Gastroesophageal sphincter (tissue), 4 donors: ENCODE measurements at regions not wholly inside any gene's neighbourhood (a gene's known extent, or its start where the extent isn't known, plus 50 kb on each side); places are given as distances from the start of the nearest gene placed in this dataset.

ENCODE experiments used
- ATAC-seq: fragments of 150-250 bp; one replicate; pipeline ENCODE4 v1.9.1; 2016; ENCODE audit warnings: mild to moderate bottlenecking, moderate library complexity
- H3K27ac ChIP-seq, 4 donors: fragments of 200-600 bp; sonication (generic) in 3 of 4; 1 replicate in 3 of 4; 2 replicates in 1 of 4; pipeline ENCODE4 v1.5.1; 2016 to 2019
- H3K27me3 ChIP-seq: fragments of 200-600 bp; sonication (generic); one replicate; pipeline ENCODE4 v1.5.1; 2019
- H3K36me3 ChIP-seq, 2 donors: fragments of 200-600 bp; sonication (generic); one replicate each; pipeline ENCODE4 v1.5.1; 2019; ENCODE audit warnings: control low read depth in 1 of 2
- H3K4me1 ChIP-seq, 3 donors: fragments of 200-600 bp; sonication (generic); 1 replicate in 2 of 3; 2 replicates in 1 of 3; pipeline ENCODE4 v1.5.1; 2016 to 2019; ENCODE audit warnings: control low read depth in 2 of 3
- H3K4me3 ChIP-seq, 2 donors: fragments of 200-600 bp; sonication (generic); one replicate each; pipeline ENCODE4 v1.5.1; 2019; ENCODE audit warnings: mild to moderate bottlenecking in 1 of 2, moderate library complexity in 1 of 2
- H3K9me3 ChIP-seq, 3 donors: fragments of 200-600 bp; sonication (generic); one replicate each; pipeline ENCODE4 v1.5.1; 2017 to 2019; ENCODE audit warnings: control low read depth in 2 of 3
- CTCF ChIP-seq, 4 experiments: fragments of 200-600 bp in 2 of 4; fragments of 450-650 bp in 2 of 4; sonication (generic) in 1 of 4; IDR thresholded peaks; one replicate each; pipeline ENCODE4 v1.5.1; 2017 to 2019; ENCODE audit warnings: antibody characterized with exemption in 4 of 4, mild to moderate bottlenecking in 2 of 4, moderate library complexity in 2 of 4
- EP300 ChIP-seq: sonication (generic); formaldehyde crosslinking; IDR thresholded peaks from one replicate; pipeline ENCODE4 v1.6.1; 2017; ENCODE audit warnings: antibody characterized with exemption, mild to moderate bottlenecking
- POLR2A ChIP-seq, 2 donors: fragments of 450-650 bp; IDR thresholded peaks; one replicate each; pipeline ENCODE4 v1.6.1; 2017; ENCODE audit warnings: antibody characterized with exemption in 2 of 2, mild to moderate bottlenecking in 2 of 2, moderate library complexity in 1 of 2
- POLR2AphosphoS5 ChIP-seq: sonication (generic); formaldehyde crosslinking; IDR thresholded peaks from one replicate; pipeline ENCODE4 v1.6.1; 2017; ENCODE audit warnings: antibody characterized with exemption
- WGBS, 2 donors: methylation state at CpG; one replicate each; pipeline ENCODE4 v1.1.5; 2018; ENCODE audit warnings: low coverage in 1 of 2; 5-methylcytosine and 5-hydroxymethylcytosine counted together

DNA sequence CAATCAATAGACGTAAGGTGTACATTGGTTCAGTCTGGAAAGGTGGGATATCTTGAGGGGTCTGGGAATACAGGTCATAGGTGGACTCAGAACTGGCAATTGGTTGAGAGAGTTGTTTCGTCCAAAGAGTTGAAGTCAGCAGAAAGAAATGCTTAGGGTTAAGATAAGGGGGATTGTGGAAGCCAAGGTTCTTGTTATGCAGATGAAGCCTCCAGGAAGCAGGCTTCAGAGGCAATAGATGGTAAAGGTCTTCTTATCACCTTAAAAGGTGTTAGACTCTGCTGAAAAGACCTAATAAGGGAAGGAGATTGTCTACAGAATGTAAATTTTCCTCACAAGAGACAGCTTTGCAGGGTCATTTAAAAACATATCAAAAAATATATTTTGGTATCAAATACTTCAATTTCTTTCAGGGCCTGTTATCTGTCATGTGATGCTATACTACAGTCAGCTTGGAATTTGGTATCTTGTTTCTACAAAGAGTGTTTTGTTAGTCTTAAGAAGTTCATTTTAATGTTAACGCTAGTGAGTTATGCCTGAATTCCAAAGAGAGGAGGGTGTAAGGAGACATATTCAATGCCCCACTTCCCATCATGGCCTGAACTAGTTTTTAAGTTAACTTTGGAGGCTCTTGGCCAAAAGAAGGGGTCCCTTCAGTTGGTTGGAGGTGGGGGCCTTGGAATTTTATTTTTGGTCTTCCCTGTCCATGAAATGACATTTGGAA lies 378.2 kb upstream of the ROBO2 start:
- TF ChIP-seq POLR2A (IDR thresholded peaks at IDR 0.05) (no peak), CTCF (IDR thresholded peaks at IDR 0.05) (no peak), EP300 (no peak), POLR2AphosphoS5 (no peak)
- Histone ChIP-seq H3K9me3 (no peaks in the 10 kb centered on the region), H3K27ac (no peak overlapping the region), H3K36me3 (no peaks in the 10 kb centered on the region), H3K4me3 (no peak overlapping the region), H3K27me3 (no peaks in the 10 kb centered on the region), H3K4me1 (no peaks in the 10 kb centered on the region)
- 56 to 78% methylated on average over 3 of the region's 3 CpGs for WGBS, 2 donors
- ATAC-seq, result no peak

GRCh38 chr3:76664816-76665215 lies 375.1 kb upstream of the ROBO2 start:
- H3K36me3 ChIP-seq, result no peaks in the 10 kb centered on the region
- TF ChIP-seq POLR2A (IDR thresholded peaks at IDR 0.05), result no peak
- TF ChIP-seq EP300, result no peak
- TF ChIP-seq CTCF (IDR thresholded peaks at IDR 0.05), result no peak
- TF ChIP-seq POLR2AphosphoS5, result no peak
- ATAC-seq, result no peak
- H3K4me1 ChIP-seq, result no peaks in the 10 kb centered on the region
- no peaks in the 10 kb centered on the region for H3K27me3 ChIP-seq
- WGBS, 2 donors, result 76 to 97% methylated on average over 3 of the region's 3 CpGs
- H3K4me3 ChIP-seq, result no peak overlapping the region
- H3K9me3 ChIP-seq, result no peaks in the 10 kb centered on the region
- H3K27ac ChIP-seq, result no peak overlapping the region

GRCh38 chr3:76668653-76669052 lies 371.2 kb upstream of the ROBO2 start:
- H3K4me1 ChIP-seq, result no peaks in the 10 kb centered on the region
- 85 to 90% methylated on average over 4 of the region's 4 CpGs for WGBS, 2 donors
- no peak overlapping the region for H3K4me3 ChIP-seq
- H3K9me3 ChIP-seq, result no peaks in the 10 kb centered on the region
- no peak overlapping the region for H3K27ac ChIP-seq
- no peaks in the 10 kb centered on the region for H3K27me3 ChIP-seq
- no peak for ATAC-seq
- no peak for TF ChIP-seq POLR2A (IDR thresholded peaks at IDR 0.05)
- TF ChIP-seq EP300, result no peak
- TF ChIP-seq CTCF (IDR thresholded peaks at IDR 0.05), result no peak
- TF ChIP-seq POLR2AphosphoS5, result no peak
- no peaks in the 10 kb centered on the region for H3K36me3 ChIP-seq

DNA sequence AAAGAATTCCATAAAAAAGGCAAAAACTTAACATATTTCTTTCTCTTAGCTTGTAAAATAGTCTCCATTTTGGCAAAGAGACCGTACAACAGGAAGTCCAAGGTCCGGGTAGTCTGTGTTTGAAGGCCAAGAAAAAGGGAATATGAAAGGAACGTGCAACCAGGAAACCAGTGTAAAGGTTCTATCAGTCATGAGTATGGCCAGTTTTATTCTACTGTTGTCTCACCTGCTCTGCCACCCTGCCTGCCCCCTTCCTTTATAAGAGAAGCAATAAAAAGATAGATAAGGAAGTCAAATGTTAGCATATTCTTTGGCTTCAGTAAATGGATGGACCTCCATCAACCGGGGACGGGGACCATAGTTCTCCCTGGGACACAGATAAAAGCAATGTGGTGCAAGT lies 370.6 kb upstream of the ROBO2 start:
- no peaks in the 10 kb centered on the region for H3K27me3 ChIP-seq
- H3K36me3 ChIP-seq, result no peaks in the 10 kb centered on the region
- H3K9me3 ChIP-seq, result no peaks in the 10 kb centered on the region
- no peak overlapping the region for H3K27ac ChIP-seq
- TF ChIP-seq CTCF (IDR thresholded peaks at IDR 0.05), result no peak
- 77 to 92% methylated on average over 5 of the region's 5 CpGs for WGBS, 2 donors
- H3K4me1 ChIP-seq, result no peaks in the 10 kb centered on the region
- H3K4me3 ChIP-seq, result no peak overlapping the region
- ATAC-seq, result no peak

DNA sequence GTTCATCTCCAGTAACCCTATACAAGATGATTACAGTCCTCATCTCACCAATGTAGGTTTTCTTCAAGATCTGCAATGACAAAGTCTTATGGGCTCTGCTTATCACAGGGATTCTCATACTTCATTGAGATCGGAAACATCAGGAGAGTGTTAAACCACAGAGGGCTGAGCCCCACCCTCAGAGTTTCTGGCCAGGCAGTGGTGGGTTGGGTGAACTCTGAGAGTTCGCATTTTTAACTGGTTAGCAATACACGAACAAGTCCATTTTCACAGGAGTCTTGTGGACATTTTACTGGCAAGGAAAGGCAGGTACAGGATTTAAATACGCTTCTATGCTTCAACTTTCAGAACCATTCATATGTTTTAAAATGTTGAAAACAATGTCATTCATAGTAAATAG lies 366.7 kb upstream of the ROBO2 start:
- no peak overlapping the region for H3K4me3 ChIP-seq
- 39 to 87% methylated on average over 3 to 4 of the region's 4 CpGs for WGBS, 2 donors
- H3K36me3 ChIP-seq, result no peaks in the 10 kb centered on the region
- no peak overlapping the region for H3K27ac ChIP-seq
- ATAC-seq, result no peak
- no peaks in the 10 kb centered on the region for H3K27me3 ChIP-seq
- no peaks in the 10 kb centered on the region for H3K9me3 ChIP-seq
- no peaks in the 10 kb centered on the region for H3K4me1 ChIP-seq
- TF ChIP-seq POLR2A (IDR thresholded peaks at IDR 0.05), result no peak
- no peak for TF ChIP-seq EP300
- no peak for TF ChIP-seq POLR2AphosphoS5
- TF ChIP-seq CTCF (IDR thresholded peaks at IDR 0.05), result no peak
